Peyer's patch (tissue), 4 donors: ENCODE measurements at regions not wholly inside any gene's neighbourhood (a gene's known extent, or its start where the extent isn't known, plus 50 kb on each side); places are given as distances from the start of the nearest gene placed in this dataset.

Experiments
- CTCF ChIP-seq, 6 experiments: fragments of 450-650 bp in 4 of 6; fragments of 200-600 bp in 2 of 6; sonication (generic) in 1 of 6; IDR thresholded peaks; one replicate each; pipeline ENCODE4 v1.5.1; 2017 to 2019; ENCODE audit warnings: antibody characterized with exemption in 6 of 6, mild to moderate bottlenecking in 3 of 6, moderate library complexity in 1 of 6
- POLR2A ChIP-seq, 2 donors: fragments of 450-650 bp; IDR thresholded peaks; one replicate each; pipeline ENCODE4 v1.5.1; 2017; ENCODE audit warnings: antibody characterized with exemption in 2 of 2, mild to moderate bottlenecking in 2 of 2, moderate library complexity in 2 of 2

GRCh38 chr20:39592371-39592770 is 630.2 kb downstream of the DHX35 start:
- TF ChIP-seq CTCF (IDR thresholded peaks at IDR 0.05), result no peak
- no peak for TF ChIP-seq POLR2A (IDR thresholded peaks at IDR 0.05)
